ENCODE measurements at regions not wholly inside any gene's neighbourhood (a gene's known extent, or its start where the extent isn't known, plus 50 kb on each side); places are given as distances from the start of the nearest gene placed in this dataset.

GRCh38 chr12:115257791-115258190, 573.8 kb upstream of the TBX3 start:
- TF ChIP-seq CREB5 (CRISPR knock-in tag; IDR thresholded peaks at IDR 0.05; ENCODE audit: low read depth) (no peak), CSRNP3 (CRISPR knock-in tag; IDR thresholded peaks at IDR 0.05) (no peak), TCF4 (CRISPR knock-in tag; IDR thresholded peaks at IDR 0.05; ENCODE audit: borderline replicate concordance) (no peak), CSDC2 (CRISPR knock-in tag; IDR thresholded peaks at IDR 0.05) (no peak), ZFP30 (CRISPR knock-in tag; IDR thresholded peaks at IDR 0.05) (no peak), ZFP3 (CRISPR knock-in tag; IDR thresholded peaks at IDR 0.05) (no peak), BACH2 (CRISPR knock-in tag; IDR thresholded peaks at IDR 0.05; ENCODE audit: borderline replicate concordance) (no peak), PPARA (CRISPR knock-in tag; IDR thresholded peaks at IDR 0.05; ENCODE audit: borderline replicate concordance) (no peak), POU6F1 (CRISPR knock-in tag; IDR thresholded peaks at IDR 0.05; ENCODE audit: borderline replicate concordance, low read depth) (no peak), PATZ1 (CRISPR knock-in tag; IDR thresholded peaks at IDR 0.05; ENCODE audit: borderline replicate concordance) (no peak), RARB (CRISPR knock-in tag; IDR thresholded peaks at IDR 0.05) (no peak), TOX (CRISPR knock-in tag; IDR thresholded peaks at IDR 0.05; ENCODE audit: borderline replicate concordance) (no peak), SNAI2 (CRISPR knock-in tag; IDR thresholded peaks at IDR 0.05) (no peak)
